HepG2 (cell line): ENCODE measurements at regions not wholly inside any gene's neighbourhood (a gene's known extent, or its start where the extent isn't known, plus 50 kb on each side); places are given as distances from the start of the nearest gene placed in this dataset.

Source experiments
- ATAC-seq: fragments of 200-7000 bp; cut with Tn5 transposase; 3 replicates; pipeline ENCODE4 v1.9.1; 2020; ENCODE audit warnings: mild to moderate bottlenecking, moderate library complexity
- BruUV-seq: library from RNA; stranded (reverse); fragments of 400-500 nt; replicated peaks from 2 replicates; lab custom pipeline; 2021; lab: Mats Ljungman, UMichigan
- CTCF ChIA-PET: fragments of 300-600 bp; formaldehyde crosslinking; extraction: SDS; loops from one replicate; lab custom pipeline; 2021; ENCODE audit warnings: low total read pairs, inconsistent platforms, low intra/inter-chr PET ratio; lab: Yijun Ruan, JAX
- POLR2A ChIA-PET: fragments of 350-600 bp; sonication (Branson Sonifier 250); formaldehyde crosslinking; loops from one replicate; lab custom pipeline; 2020; ENCODE audit warnings: antibody characterized with exemption, inconsistent platforms; lab: Yijun Ruan, JAX
- DNase-seq: peaks from one replicate; pipeline ENCODE4 v3.0.0-alpha.2; 2015; ENCODE audit warnings: low spot score
- FAIRE-seq: peaks from 3 replicates; lab custom pipeline; 2011; peaks lifted over from hg19 to GRCh38; lab: Jason Lieb, UNC
- H2AFZ ChIP-seq: one replicate; pipeline ENCODE4 v1.6.1; 2011; ENCODE audit warnings: low read length, inconsistent platforms
- H3K27ac ChIP-seq: fragments of 300-600 bp; 3 replicates; pipeline ENCODE4 v1.8.0; 2011; ENCODE audit warnings: mixed run types, mild to moderate bottlenecking, mixed read lengths, low read length, inconsistent platforms; ENCODE audit not compliant: insufficient read depth; ENCODE audit errors: extremely low read length
- H3K27me3 ChIP-seq, 2 experiments: fragments of 200-600 bp in 1 of 2; 2 replicates in 1 of 2; 3 replicates in 1 of 2; pipeline versions ENCODE4 v1.6.0 to v1.8.0; 2011; ENCODE audit warnings: low read length in 2 of 2, mild to moderate bottlenecking in 2 of 2, moderate library complexity in 2 of 2, inconsistent platforms in 1 of 2; ENCODE audit not compliant: insufficient read depth in 2 of 2, control insufficient read depth in 1 of 2
- H3K36me3 ChIP-seq, 2 experiments: fragments of 200-600 bp in 1 of 2; replicated peaks in 1 of 2; 2 replicates in 1 of 2; 3 replicates in 1 of 2; pipeline versions ENCODE4 v1.5.1 to v1.8.0; 2011; ENCODE audit warnings: low read length in 2 of 2, inconsistent platforms in 1 of 2; ENCODE audit not compliant: insufficient read depth in 2 of 2, control insufficient read depth in 1 of 2
- H3K4me1 ChIP-seq: 2 replicates; pipeline ENCODE4 v1.5.1; 2012; ENCODE audit warnings: low read length, inconsistent platforms; ENCODE audit not compliant: insufficient read depth
- H3K4me2 ChIP-seq: 2 replicates; pipeline ENCODE4 v1.6.0; 2011; ENCODE audit warnings: low read depth, low read length, inconsistent platforms
- H3K4me3 ChIP-seq, 3 experiments: fragments of 200-600 bp in 1 of 3; sonication (generic), shearing (Covaris generic) in 1 of 3; replicated peaks in 1 of 3; 2 replicates each; pipeline ENCODE4 v1.5.1; 2011 to 2016; ENCODE audit warnings: low read length in 3 of 3, inconsistent platforms in 2 of 3, low read depth in 2 of 3, mild to moderate bottlenecking in 2 of 3, control low read depth in 1 of 3, mixed read lengths in 1 of 3; ENCODE audit not compliant: insufficient read depth in 1 of 3
- H3K79me2 ChIP-seq: one replicate; pipeline ENCODE4 v1.6.1; 2011; ENCODE audit warnings: low read length, inconsistent platforms; ENCODE audit not compliant: insufficient read depth
- H3K9ac ChIP-seq: 2 replicates; pipeline ENCODE4 v1.6.0; 2011; ENCODE audit warnings: mild to moderate bottlenecking, low read depth, low read length, inconsistent platforms; ENCODE audit not compliant: insufficient read depth
- H3K9me3 ChIP-seq: 2 replicates; pipeline ENCODE4 v1.5.1; 2012; ENCODE audit warnings: mild to moderate bottlenecking, low read length
- H4K20me1 ChIP-seq: 2 replicates; pipeline ENCODE4 v1.6.0; 2011; ENCODE audit warnings: inconsistent platforms, mild to moderate bottlenecking, low read length, moderate library complexity; ENCODE audit not compliant: insufficient read depth
- AKAP8 ChIP-seq: sonication (generic); formaldehyde crosslinking; IDR thresholded peaks from 2 replicates; pipeline ENCODE4 v1.5.1; 2020; ENCODE audit warnings: mild to moderate bottlenecking, missing genetic modification reagents
- BRCA1 ChIP-seq: sonication (generic); formaldehyde crosslinking; IDR thresholded peaks from 2 replicates; pipeline ENCODE4 v1.4.0; 2020; ENCODE audit warnings: missing genetic modification reagents
- CHD4 ChIP-seq: fragments of 200-600 bp; sonication (generic); IDR thresholded peaks from 2 replicates; pipeline ENCODE4 v1.7.0; 2017; ENCODE audit warnings: mild to moderate bottlenecking, low read length, borderline replicate concordance
- FOXK2 ChIP-seq: fragments of 450-650 bp; IDR thresholded peaks from 2 replicates; pipeline ENCODE4 v1.6.1; 2016
- FUBP1 ChIP-seq: sonication (generic); formaldehyde crosslinking; IDR thresholded peaks from 2 replicates; pipeline ENCODE4 v1.5.1; 2020; ENCODE audit warnings: missing genetic modification reagents, mild to moderate bottlenecking, borderline replicate concordance
- MAFG ChIP-seq: sonication (generic); formaldehyde crosslinking; IDR thresholded peaks from 2 replicates; pipeline ENCODE4 v1.5.1; 2020; ENCODE audit warnings: mild to moderate bottlenecking, missing genetic modification reagents
- PAX8 ChIP-seq: sonication (generic); formaldehyde crosslinking; IDR thresholded peaks from 2 replicates; pipeline ENCODE4 v1.8.0; 2022; ENCODE audit warnings: mild to moderate bottlenecking, missing genetic modification reagents, borderline replicate concordance
- PHF8 ChIP-seq: sonication (generic); formaldehyde crosslinking; IDR thresholded peaks from 2 replicates; pipeline ENCODE4 v1.5.0; 2020; ENCODE audit warnings: missing genetic modification reagents
- RFXAP ChIP-seq: sonication (generic); formaldehyde crosslinking; IDR thresholded peaks from 2 replicates; pipeline ENCODE4 v1.4.0; 2020; ENCODE audit warnings: missing genetic modification reagents, borderline replicate concordance
- TERF1 ChIP-seq: sonication (generic); formaldehyde crosslinking; IDR thresholded peaks from 2 replicates; pipeline ENCODE4 v1.8.0; 2022; ENCODE audit warnings: mild to moderate bottlenecking, missing genetic modification reagents, moderate library complexity
- THAP11 ChIP-seq: IDR thresholded peaks from 2 replicates; pipeline ENCODE4 v1.6.1; 2016; ENCODE audit warnings: missing biosample characterization, missing genetic modification reagents
- ZBTB20 ChIP-seq: sonication (generic); formaldehyde crosslinking; IDR thresholded peaks from 2 replicates; pipeline ENCODE4 v1.8.1; 2023; ENCODE audit warnings: missing genetic modification reagents, low read depth, mild to moderate bottlenecking, borderline replicate concordance
- ZBTB7B ChIP-seq: sonication (generic); formaldehyde crosslinking; IDR thresholded peaks from 2 replicates; pipeline ENCODE4 v1.4.0; 2020; ENCODE audit warnings: missing genetic modification reagents
- ZC3H4 ChIP-seq: sonication (generic); formaldehyde crosslinking; IDR thresholded peaks from 2 replicates; pipeline ENCODE4 v1.4.0; 2020; ENCODE audit warnings: missing genetic modification reagents, borderline replicate concordance
- ZNF101 ChIP-seq: sonication (generic); formaldehyde crosslinking; IDR thresholded peaks from 2 replicates; pipeline ENCODE4 v1.4.0; 2020; ENCODE audit warnings: mild to moderate bottlenecking, low read depth, missing genetic modification reagents, borderline replicate concordance
- ZNF17 ChIP-seq: sonication (generic); formaldehyde crosslinking; IDR thresholded peaks from 2 replicates; pipeline ENCODE4 v1.5.0; 2020; ENCODE audit warnings: mild to moderate bottlenecking, missing genetic modification reagents
- ZNF670 ChIP-seq: sonication (generic); formaldehyde crosslinking; IDR thresholded peaks from 2 replicates; pipeline ENCODE4 v1.8.0; 2022; ENCODE audit warnings: mild to moderate bottlenecking, missing genetic modification reagents, borderline replicate concordance
- ZNF740 ChIP-seq: sonication (generic); formaldehyde crosslinking; IDR thresholded peaks from 2 replicates; pipeline ENCODE4 v1.4.0; 2020; ENCODE audit warnings: missing genetic modification reagents
- ZNF746 ChIP-seq: sonication (generic); formaldehyde crosslinking; IDR thresholded peaks from 2 replicates; pipeline ENCODE4 v1.8.0; 2022; ENCODE audit warnings: mild to moderate bottlenecking, missing genetic modification reagents
- WGBS: methylation state at CpG from one replicate; pipeline ENCODE4 v1.1.6; 2017; ENCODE audit warnings: low lambda C conversion rate; 5-methylcytosine and 5-hydroxymethylcytosine counted together
- in situ Hi-C: cut with HindIII; loops from 2 replicates; pipeline ENCODE4 v1.10.0; 2017; ENCODE audit warnings: low pct_unique_long_range_greater_than_20kb; ENCODE audit not compliant: extremely low pct_ligation_motif_present
- intact Hi-C: fragments of 100-400 bp; cut with micrococcal nuclease; formaldehyde crosslinking; loops from one replicate; pipeline ENCODE4 v1.10.0; 2022; ENCODE audit not compliant: unreplicated experiment

GRCh38 chr13:95499811-95500712, 52.5 kb upstream of the CLDN10 start (continued):
- TF ChIP-seq RFXAP (no peak), BRCA1 (CRISPR knock-in tag) (no peak)

- DNase-seq, result no peak
- intact Hi-C loops (no loop called here), in situ Hi-C loops (no loop called here)
- no peak overlapping the region for H3K4me2 ChIP-seq
- no peak overlapping the region for H3K4me3 ChIP-seq
- no TSS peak for BruUV-seq
- no peak for ATAC-seq
- no peaks in the 10 kb centered on the region for H4K20me1 ChIP-seq
- no peaks in the 10 kb centered on the region for H3K79me2 ChIP-seq
- no peak overlapping the region for H2AFZ ChIP-seq
- ChIA-PET CTCF (no interaction called here), POLR2A (no interaction called here)
- no peaks in the 10 kb centered on the region for H3K36me3 ChIP-seq
- TF ChIP-seq FOXK2, result no peak
- TF ChIP-seq ZNF670, result no peak
- no peak for TF ChIP-seq PHF8 (CRISPR knock-in tag)
- no peak for TF ChIP-seq PAX8
- no peak for TF ChIP-seq ZNF746 (CRISPR knock-in tag)
- TF ChIP-seq AKAP8 (CRISPR knock-in tag), result no peak
- no peak for TF ChIP-seq ZBTB20 (CRISPR knock-in tag)
- no peak for TF ChIP-seq CHD4
- TF ChIP-seq THAP11 (CRISPR knock-in tag), result no peak
- TF ChIP-seq ZNF17, result no peak
- TF ChIP-seq ZNF101 (CRISPR knock-in tag), result no peak
- no peak for TF ChIP-seq MAFG (CRISPR knock-in tag)
- TF ChIP-seq ZC3H4 (CRISPR knock-in tag), result no peak
- no peak for TF ChIP-seq FUBP1
- TF ChIP-seq TERF1, result no peak
- no peak for TF ChIP-seq ZBTB7B (CRISPR knock-in tag)
- TF ChIP-seq ZNF740 (CRISPR knock-in tag), result no peak
- H3K4me1 ChIP-seq, result no peaks in the 10 kb centered on the region
- no peak for FAIRE-seq
- H3K27ac ChIP-seq, result no peak overlapping the region
- 7% methylated on average over 2 of the region's 2 CpGs for WGBS
- no peaks in the 10 kb centered on the region for H3K9me3 ChIP-seq
- no peak overlapping the region for H3K9ac ChIP-seq
- no peaks in the 10 kb centered on the region for H3K27me3 ChIP-seq
Observed at GRCh38 chr13:95502216-95502615, 50.3 kb upstream of the CLDN10 start.
